ENCODE measurements at regions not wholly inside any gene's neighbourhood (a gene's known extent, or its start where the extent isn't known, plus 50 kb on each side); places are given as distances from the start of the nearest gene placed in this dataset.

DNA sequence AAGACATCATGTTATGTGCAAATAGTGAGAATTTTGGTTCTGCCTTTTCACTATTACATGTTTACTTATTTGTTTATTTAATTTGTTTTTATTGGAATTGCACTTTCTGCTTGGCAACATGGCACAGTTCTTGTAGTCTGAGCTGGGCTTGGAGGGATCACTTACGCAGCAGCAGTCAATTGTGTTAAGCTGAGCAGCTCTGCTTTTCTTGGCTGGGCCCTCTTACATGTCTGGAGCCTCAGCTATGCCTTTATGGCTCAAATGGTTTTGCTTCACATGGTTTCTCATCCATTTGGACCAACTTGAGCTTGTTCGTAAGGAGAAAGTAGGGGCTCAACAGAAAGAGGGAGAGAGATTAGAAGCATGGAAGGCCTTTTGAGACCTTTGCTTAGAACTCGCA, 327.5 kb upstream of the EPHA7 start:
- no peak for DNase-seq
- no peaks in the 10 kb centered on the region for H3K36me3 ChIP-seq
- H3K4me3 ChIP-seq (ENCODE audit: low read depth, low read length): no peak overlapping the region
- H3K9me3 ChIP-seq: no peaks in the 10 kb centered on the region; the same call in 1 of the 2 replicates
- H3K4me1 ChIP-seq: no peaks in the 10 kb centered on the region
- TF ChIP-seq, protein P1, sequence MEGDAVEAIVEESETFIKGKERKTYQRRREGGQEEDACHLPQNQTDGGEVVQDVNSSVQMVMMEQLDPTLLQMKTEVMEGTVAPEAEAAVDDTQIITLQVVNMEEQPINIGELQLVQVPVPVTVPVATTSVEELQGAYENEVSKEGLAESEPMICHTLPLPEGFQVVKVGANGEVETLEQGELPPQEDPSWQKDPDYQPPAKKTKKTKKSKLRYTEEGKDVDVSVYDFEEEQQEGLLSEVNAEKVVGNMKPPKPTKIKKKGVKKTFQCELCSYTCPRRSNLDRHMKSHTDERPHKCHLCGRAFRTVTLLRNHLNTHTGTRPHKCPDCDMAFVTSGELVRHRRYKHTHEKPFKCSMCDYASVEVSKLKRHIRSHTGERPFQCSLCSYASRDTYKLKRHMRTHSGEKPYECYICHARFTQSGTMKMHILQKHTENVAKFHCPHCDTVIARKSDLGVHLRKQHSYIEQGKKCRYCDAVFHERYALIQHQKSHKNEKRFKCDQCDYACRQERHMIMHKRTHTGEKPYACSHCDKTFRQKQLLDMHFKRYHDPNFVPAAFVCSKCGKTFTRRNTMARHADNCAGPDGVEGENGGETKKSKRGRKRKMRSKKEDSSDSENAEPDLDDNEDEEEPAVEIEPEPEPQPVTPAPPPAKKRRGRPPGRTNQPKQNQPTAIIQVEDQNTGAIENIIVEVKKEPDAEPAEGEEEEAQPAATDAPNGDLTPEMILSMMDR (IDR thresholded peaks at IDR 0.05; ENCODE audit: low read depth, low read length): no peak
- no peaks in the 10 kb centered on the region for H3K27me3 ChIP-seq

DNA sequence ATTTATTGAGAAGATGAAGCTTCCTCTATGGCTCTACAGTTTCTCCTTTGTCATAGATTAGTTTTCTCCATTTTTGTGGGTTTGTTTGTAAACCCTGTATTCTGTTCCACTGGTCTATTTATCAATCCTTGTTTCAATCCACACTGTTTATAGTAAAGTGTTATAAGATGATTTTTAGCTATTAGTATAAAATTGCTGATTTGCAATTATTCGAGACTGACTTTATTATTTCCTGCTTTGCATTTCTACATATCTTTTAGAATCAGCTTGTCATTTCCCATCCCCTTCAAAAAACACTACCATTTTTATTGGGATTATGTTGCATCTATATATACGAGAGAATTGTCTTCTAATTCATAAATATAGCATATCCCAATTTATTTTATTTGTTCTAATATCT, 325.9 kb upstream of the EPHA7 start:
- Histone ChIP-seq H3K4me1 (no peaks in the 10 kb centered on the region), H3K36me3 (no peaks in the 10 kb centered on the region), H3K27me3 (no peaks in the 10 kb centered on the region), H3K4me3 (ENCODE audit: low read depth, low read length) (no peak overlapping the region), H3K9me3 (no peaks in the 10 kb centered on the region; the same call in 1 of the 2 replicates)
- no peak for DNase-seq
- TF ChIP-seq, protein P1 (IDR thresholded peaks at IDR 0.05; ENCODE audit: low read depth, low read length): no peak

DNA sequence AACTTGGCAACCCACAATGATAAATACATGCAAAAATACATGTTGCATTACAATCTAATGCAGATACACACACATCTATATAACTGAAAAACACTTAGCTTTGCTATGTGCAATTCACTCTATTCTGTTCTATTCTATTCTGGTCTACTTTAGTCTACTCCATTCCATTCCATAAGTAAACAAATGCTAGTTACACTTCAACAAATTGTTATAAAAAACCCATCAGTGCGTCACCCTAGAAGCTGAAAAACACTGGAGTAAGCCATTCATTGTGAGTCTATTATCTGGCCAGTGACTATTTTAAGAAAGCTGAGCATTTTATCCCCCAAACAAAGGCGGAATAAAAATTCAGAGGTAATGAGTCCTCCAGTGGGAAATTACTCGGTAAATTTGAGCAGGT, 315.7 kb upstream of the EPHA7 start:
- DNase-seq: no peak
- no peaks in the 10 kb centered on the region for H3K4me1 ChIP-seq

DNA sequence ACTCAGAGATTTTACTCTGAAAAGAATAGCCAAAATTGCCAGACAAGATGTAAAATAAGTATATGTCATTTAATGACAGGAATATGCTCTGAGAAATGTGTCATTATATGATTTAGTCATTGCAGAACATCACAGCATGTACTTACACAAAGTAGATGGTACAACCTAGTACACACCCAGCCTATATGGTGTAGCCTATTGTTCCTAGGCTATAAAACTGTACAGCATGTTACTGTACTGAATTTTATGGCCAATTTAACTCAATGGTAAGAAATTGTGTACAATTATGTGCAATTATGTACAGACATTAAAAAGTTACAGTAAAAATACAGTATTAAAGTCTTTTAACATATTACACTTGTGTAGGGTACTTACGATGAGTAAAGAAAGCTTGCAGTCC, 311.9 kb upstream of the EPHA7 start:
- TF ChIP-seq, protein P1 (IDR thresholded peaks at IDR 0.05; ENCODE audit: low read depth, low read length): no peak
- DNase-seq: no peak

More for the DNA sequence above, 315.7 kb upstream of the EPHA7 start:
- Histone ChIP-seq H3K4me3 (ENCODE audit: low read depth, low read length) (no peak overlapping the region), H3K36me3 (no peaks in the 10 kb centered on the region), H3K27me3 (no peaks in the 10 kb centered on the region), H3K9me3 (no peaks in the 10 kb centered on the region)
- TF ChIP-seq, protein P1 (IDR thresholded peaks at IDR 0.05; ENCODE audit: low read depth, low read length): no peak

DNA sequence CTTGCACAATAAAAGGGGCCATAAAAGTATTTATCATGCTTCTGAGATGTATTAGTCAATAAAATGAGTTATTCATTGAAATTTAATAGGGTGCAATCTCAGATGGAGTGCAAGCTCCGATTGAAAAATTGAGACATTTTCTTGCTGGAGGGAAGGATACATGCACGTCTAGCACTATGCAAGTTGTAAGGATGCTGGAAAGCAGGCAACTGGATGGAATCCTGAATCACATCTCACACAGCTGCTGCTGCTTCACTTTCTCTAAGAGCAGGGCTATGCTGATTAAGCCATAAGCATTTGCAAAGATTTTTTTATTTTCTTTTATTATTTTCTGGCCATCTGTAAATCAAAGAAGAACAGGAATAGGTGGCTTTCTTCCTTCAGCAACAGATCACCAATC, 308.8 kb upstream of the EPHA7 start:
- no peaks in the 10 kb centered on the region for H3K27me3 ChIP-seq
- no peaks in the 10 kb centered on the region for H3K36me3 ChIP-seq
- TF ChIP-seq, protein P1 (IDR thresholded peaks at IDR 0.05; ENCODE audit: low read depth, low read length): no peak
- H3K4me3 ChIP-seq (ENCODE audit: low read depth, low read length): no peak overlapping the region
- DNase-seq: no peak
- H3K4me1 ChIP-seq: no peaks in the 10 kb centered on the region
- H3K9me3 ChIP-seq: no peaks in the 10 kb centered on the region

More for the DNA sequence above, 311.9 kb upstream of the EPHA7 start:
- Histone ChIP-seq H3K4me3 (ENCODE audit: low read depth, low read length) (no peak overlapping the region), H3K4me1 (no peaks in the 10 kb centered on the region), H3K27me3 (no peaks in the 10 kb centered on the region), H3K36me3 (no peaks in the 10 kb centered on the region), H3K9me3 (no peaks in the 10 kb centered on the region)

DNA sequence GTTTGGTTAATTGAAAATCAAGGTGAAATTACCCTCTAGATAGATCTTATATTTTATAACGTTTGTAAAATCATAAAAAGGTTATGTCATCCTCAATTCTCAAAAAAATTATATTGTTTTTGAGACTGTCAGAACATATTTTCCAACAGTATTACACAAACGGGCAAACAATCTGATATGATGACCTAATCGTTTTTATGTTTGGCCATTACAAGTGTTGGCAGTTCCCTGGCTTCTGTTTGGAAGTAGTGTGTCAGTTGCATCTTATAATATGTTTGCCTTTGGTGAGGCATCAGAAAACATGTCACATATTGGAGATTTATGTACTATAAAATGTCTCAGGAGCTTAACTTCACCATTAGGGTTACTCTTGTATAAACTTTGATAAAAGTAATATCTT, 308.1 kb upstream of the EPHA7 start:
- no peak overlapping the region for H3K4me3 ChIP-seq (ENCODE audit: low read depth, low read length)
- H3K36me3 ChIP-seq: no peaks in the 10 kb centered on the region
- H3K9me3 ChIP-seq: no peaks in the 10 kb centered on the region
- H3K27me3 ChIP-seq: no peaks in the 10 kb centered on the region
- TF ChIP-seq, protein P1 (IDR thresholded peaks at IDR 0.05; ENCODE audit: low read depth, low read length): no peak
- DNase-seq: no peak
- H3K4me1 ChIP-seq: no peaks in the 10 kb centered on the region

Data from BE2C (cell line).